Stimulated activated CD4-positive, alpha-beta T cell treated with anti-CD3 and anti-CD28 coated beads, Interleukin-4, amount 100 ng/mL, for 24 hours (primary cell): ENCODE measurements at regions not wholly inside any gene's neighbourhood (a gene's known extent, or its start where the extent isn't known, plus 50 kb on each side); places are given as distances from the start of the nearest gene placed in this dataset.

Source experiments
- DNase-seq: peaks from one replicate; pipeline ENCODE4 v3.0.0-alpha.2; 2020

GRCh38 chr5:82800826-82801225, 276.4 kb downstream of the TMEM167A start:
- no peak for DNase-seq

GRCh38 chr5:82799361-82800077, 277.7 kb downstream of the TMEM167A start:
- DNase-seq: no peak

GRCh38 chr5:82798676-82799075, 278.5 kb downstream of the TMEM167A start:
- no peak for DNase-seq

- DNase-seq: no peak
These were observed 280.4 kb downstream of the TMEM167A start for GRCh38 chr5:82796643-82797416.

GRCh38 chr5:82794876-82795275, 282.3 kb downstream of the TMEM167A start:
- DNase-seq: no peak

GRCh38 chr5:82793808-82794419, 283.3 kb downstream of the TMEM167A start:
- peak; percentile 54 for DNase-seq

- no peak for DNase-seq
These were observed 285.1 kb downstream of the TMEM167A start for GRCh38 chr5:82792096-82792495.

GRCh38 chr5:82789095-82789494, 288.1 kb downstream of the TMEM167A start:
- DNase-seq: no peak

- no peak for DNase-seq
These were observed 290.4 kb downstream of the TMEM167A start for GRCh38 chr5:82786748-82787147.

- no peak for DNase-seq
These were observed 291.2 kb downstream of the TMEM167A start for GRCh38 chr5:82785882-82786509.

GRCh38 chr5:82785456-82785855, 291.7 kb downstream of the TMEM167A start:
- no peak for DNase-seq

GRCh38 chr5:82784521-82784920, 292.7 kb downstream of the TMEM167A start:
- DNase-seq: no peak

GRCh38 chr5:82777106-82777505, 300.1 kb downstream of the TMEM167A start:
- no peak for DNase-seq

- DNase-seq: no peak
These were observed 304.9 kb downstream of the TMEM167A start for GRCh38 chr5:82772281-82772680.

- DNase-seq: no peak
These were observed 311.0 kb downstream of the TMEM167A start for GRCh38 chr5:82766206-82766605.

GRCh38 chr5:82765765-82766164, 311.4 kb downstream of the TMEM167A start:
- DNase-seq: no peak

GRCh38 chr5:82760856-82761255, 316.3 kb downstream of the TMEM167A start:
- no peak for DNase-seq

- no peak for DNase-seq
These were observed 318.3 kb downstream of the TMEM167A start for GRCh38 chr5:82758881-82759280.

- no peak for DNase-seq
These were observed 322.4 kb downstream of the TMEM167A start for GRCh38 chr5:82754759-82755158.

- no peak for DNase-seq
These were observed 323.0 kb downstream of the TMEM167A start for GRCh38 chr5:82754036-82754746.

- no peak for DNase-seq
These were observed 323.8 kb downstream of the TMEM167A start for GRCh38 chr5:82753374-82753773.

- no peak for DNase-seq
These were observed 327.8 kb downstream of the TMEM167A start for GRCh38 chr5:82749461-82749820.
